RWPE2 (cell line): ENCODE measurements at regions not wholly inside any gene's neighbourhood (a gene's known extent, or its start where the extent isn't known, plus 50 kb on each side); places are given as distances from the start of the nearest gene placed in this dataset.

ENCODE experiments used
- ATAC-seq: fragments of 200-7000 bp; cut with Tn5 transposase; 3 replicates; pipeline ENCODE4 v1.9.1; 2021; ENCODE audit warnings: low read depth
- DNase-seq: peaks from one replicate; pipeline ENCODE4 v3.0.0-alpha.2; 2020; ENCODE audit warnings: low spot score
- H3K27ac ChIP-seq: fragments of 450-650 bp; 2 replicates; pipeline ENCODE4 v1.5.1; 2017; ENCODE audit warnings: mild to moderate bottlenecking; ENCODE audit not compliant: poor library complexity, severe bottlenecking
- H3K27me3 ChIP-seq: fragments of 250-450 bp; sonication (Bioruptor Pico); 2 replicates; pipeline ENCODE4 v1.5.1; 2021; ENCODE audit warnings: mild to moderate bottlenecking, moderate library complexity; ENCODE audit not compliant: insufficient read depth, poor library complexity, severe bottlenecking
- H3K36me3 ChIP-seq: fragments of 250-450 bp; sonication (Bioruptor Pico); 2 replicates; pipeline ENCODE4 v1.5.1; 2020; ENCODE audit warnings: low read depth, mild to moderate bottlenecking, moderate library complexity
- H3K4me1 ChIP-seq: fragments of 250-450 bp; sonication (Bioruptor Pico); 2 replicates; pipeline ENCODE4 v1.5.1; 2021; ENCODE audit warnings: mild to moderate bottlenecking, moderate library complexity; ENCODE audit not compliant: insufficient read depth, poor library complexity, severe bottlenecking
- H3K4me3 ChIP-seq: fragments of 250-450 bp; sonication (Bioruptor Pico); 2 replicates; pipeline ENCODE4 v1.5.1; 2021; ENCODE audit warnings: mild to moderate bottlenecking, moderate library complexity; ENCODE audit not compliant: severe bottlenecking
- H3K9me3 ChIP-seq: fragments of 250-450 bp; sonication (Bioruptor Pico); 2 replicates; pipeline ENCODE4 v1.5.1; 2021; ENCODE audit warnings: mild to moderate bottlenecking, moderate library complexity; ENCODE audit not compliant: severe bottlenecking
- CTCF ChIP-seq: fragments of 450-650 bp; IDR thresholded peaks from one replicate; pipeline ENCODE4 v1.5.1; 2017; ENCODE audit warnings: mild to moderate bottlenecking, moderate library complexity; ENCODE audit not compliant: poor library complexity, severe bottlenecking

- ATAC-seq (no peak), DNase-seq (no peak)
- no peak overlapping the region for H3K27ac ChIP-seq
- no peak for TF ChIP-seq CTCF
- H3K4me1 ChIP-seq: no peaks in the 10 kb centered on the region
- H3K36me3 ChIP-seq: no peaks in the 10 kb centered on the region
- no peaks in the 10 kb centered on the region for H3K9me3 ChIP-seq
- no peak overlapping the region for H3K4me3 ChIP-seq
- no peaks in the 10 kb centered on the region for H3K27me3 ChIP-seq
These were observed 197.7 kb downstream of the CD47 start for GRCh38 chr3:107892955-107893624.

GRCh38 chr3:107884719-107885460, 205.9 kb downstream of the CD47 start:
- Histone ChIP-seq H3K27me3 (no peaks in the 10 kb centered on the region), H3K27ac (no peak overlapping the region), H3K36me3 (no peaks in the 10 kb centered on the region), H3K4me3 (no peak overlapping the region), H3K9me3 (no peaks in the 10 kb centered on the region), H3K4me1 (no peaks in the 10 kb centered on the region)
- no peak for ATAC-seq
- DNase-seq: no peak
- no peak for TF ChIP-seq CTCF

- DNase-seq (no peak), ATAC-seq (no peak)
- no peaks in the 10 kb centered on the region for H3K27me3 ChIP-seq
- H3K4me3 ChIP-seq: no peak overlapping the region
- H3K9me3 ChIP-seq: no peaks in the 10 kb centered on the region
- no peaks in the 10 kb centered on the region for H3K4me1 ChIP-seq
- H3K36me3 ChIP-seq: no peaks in the 10 kb centered on the region
- no peak for TF ChIP-seq CTCF
- no peak overlapping the region for H3K27ac ChIP-seq
These were observed 206.8 kb downstream of the CD47 start for GRCh38 chr3:107884028-107884427.

- Histone ChIP-seq H3K4me3 (no peak overlapping the region), H3K9me3 (no peaks in the 10 kb centered on the region), H3K27me3 (no peaks in the 10 kb centered on the region), H3K27ac (no peak overlapping the region), H3K4me1 (no peaks in the 10 kb centered on the region), H3K36me3 (no peaks in the 10 kb centered on the region)
- no peak for TF ChIP-seq CTCF
- DNase-seq: no peak
- ATAC-seq: no peak
These were observed 207.9 kb downstream of the CD47 start for GRCh38 chr3:107882881-107883280.

GRCh38 chr3:107882261-107882660, 208.6 kb downstream of the CD47 start:
- TF ChIP-seq CTCF: no peak
- ATAC-seq (no peak), DNase-seq (no peak)
- Histone ChIP-seq H3K9me3 (no peaks in the 10 kb centered on the region), H3K4me3 (no peak overlapping the region), H3K27ac (no peak overlapping the region), H3K36me3 (no peaks in the 10 kb centered on the region), H3K4me1 (no peaks in the 10 kb centered on the region), H3K27me3 (no peaks in the 10 kb centered on the region)
